A549 (cell line): ENCODE measurements at regions not wholly inside any gene's neighbourhood (a gene's known extent, or its start where the extent isn't known, plus 50 kb on each side); places are given as distances from the start of the nearest gene placed in this dataset.

Source experiments
- ATAC-seq, 2 experiments: fragments of 200-7000 bp in 1 of 2; fragments of >200 bp in 1 of 2; cut with Nextera tagmentation in 1 of 2; cut with Tn5 transposase in 1 of 2; 3 replicates each; pipeline versions ENCODE4 v1.8.0 to v1.9.1; 2018 to 2020; ENCODE audit warnings: mild to moderate bottlenecking in 1 of 2, moderate library complexity in 1 of 2
- CTCF ChIA-PET: fragments of 300-600 bp; sonication (Branson Sonifier 250); formaldehyde crosslinking; extraction: SDS; loops from one replicate; lab custom pipeline; 2021; ENCODE audit warnings: antibody characterized with exemption, inconsistent platforms; lab: Yijun Ruan, JAX
- POLR2A ChIA-PET: fragments of 350-600 bp; formaldehyde crosslinking; extraction: SDS; loops from one replicate; lab custom pipeline; 2021; ENCODE audit warnings: antibody characterized with exemption, inconsistent platforms; lab: Yijun Ruan, JAX
- DNase-seq, 2 experiments: peaks; one replicate each; pipeline versions ENCODE4 v3.0.0 to v3.0.0-alpha.2; 2011 to 2016; ENCODE audit warnings: low read depth in 1 of 2, low spot score in 1 of 2
- FAIRE-seq: peaks from 2 replicates; lab custom pipeline; 2011; peaks lifted over from hg19 to GRCh38; lab: Jason Lieb, UNC
- H3K27ac ChIP-seq, 2 experiments: fragments of >200 bp; sonication (Bioruptor Twin); formaldehyde crosslinking; 3 replicates each; pipeline ENCODE4 v1.5.1; 2016 to 2017
- H3K4me1 ChIP-seq: fragments of >200 bp; sonication (Bioruptor Twin); formaldehyde crosslinking; 3 replicates; pipeline ENCODE4 v1.6.1; 2016
- H3K4me2 ChIP-seq: fragments of >200 bp; sonication (Bioruptor Twin); formaldehyde crosslinking; 3 replicates; pipeline ENCODE4 v1.6.1; 2016
- H3K4me3 ChIP-seq: fragments of >200 bp; sonication (Bioruptor Twin); formaldehyde crosslinking; 3 replicates; pipeline ENCODE4 v1.5.1; 2016
- H3K9me3 ChIP-seq: fragments of >200 bp; sonication (Bioruptor Twin); formaldehyde crosslinking; 3 replicates; pipeline ENCODE4 v1.6.1; 2016
- FOSB ChIP-seq: fragments of 250-450 bp; sonication (Bioruptor Pico); IDR thresholded peaks from 2 replicates; pipeline ENCODE4 v1.5.0; 2020; ENCODE audit warnings: mild to moderate bottlenecking, moderate library complexity
- FOSL2 ChIP-seq, 2 experiments: fragments of 450-650 bp in 1 of 2; fragments of >200 bp in 1 of 2; sonication (Bioruptor Twin) in 1 of 2; formaldehyde crosslinking; IDR thresholded peaks; 2 replicates each; pipeline versions ENCODE4 v1.5.0 to v1.6.1; 2016 to 2020; ENCODE audit warnings: mild to moderate bottlenecking in 1 of 2, moderate library complexity in 1 of 2
- FOXS1 ChIP-seq: fragments of 250-450 bp; sonication (Bioruptor Pico); IDR thresholded peaks from 2 replicates; pipeline ENCODE4 v1.5.0; 2020; ENCODE audit warnings: mild to moderate bottlenecking, moderate library complexity
- HDAC2 ChIP-seq: fragments of 200-600 bp; sonication (generic); IDR thresholded peaks from 2 replicates; pipeline ENCODE4 v1.6.1; 2016
- HOXB13 ChIP-seq: fragments of 250-450 bp; sonication (Bioruptor Pico); IDR thresholded peaks from 2 replicates; pipeline ENCODE4 v1.5.0; 2020; ENCODE audit warnings: low read depth, mild to moderate bottlenecking, moderate library complexity
- JUNB ChIP-seq: fragments of >200 bp; sonication (Bioruptor Twin); formaldehyde crosslinking; IDR thresholded peaks from 2 replicates; pipeline ENCODE4 v1.6.1; 2016
- NFE2L2 ChIP-seq: fragments of 150-350 bp; conservative IDR thresholded peaks from 2 replicates; pipeline ENCODE4 v1.6.1; 2014; ENCODE audit warnings: low read length
- NR3C1 ChIP-seq: fragments of >200 bp; sonication (Bioruptor Twin); formaldehyde crosslinking; IDR thresholded peaks from 3 replicates; pipeline ENCODE4 v1.6.1; 2017
- POLR2A ChIP-seq: IDR thresholded peaks from 2 replicates; pipeline ENCODE4 v1.6.1; 2012; ENCODE audit warnings: mild to moderate bottlenecking, low read length
- RFX5 ChIP-seq: fragments of 450-650 bp; IDR thresholded peaks from 2 replicates; pipeline ENCODE4 v1.7.1; 2014; ENCODE audit warnings: antibody characterized with exemption, mild to moderate bottlenecking, moderate library complexity
- RNF2 ChIP-seq: fragments of 200-600 bp; sonication (generic); IDR thresholded peaks from 2 replicates; pipeline ENCODE4 v1.6.1; 2016; ENCODE audit warnings: low read depth, mild to moderate bottlenecking, antibody characterized with exemption, moderate library complexity, borderline replicate concordance
- TP53 ChIP-seq: fragments of 250-450 bp; sonication (Bioruptor Pico); IDR thresholded peaks from 2 replicates; pipeline ENCODE4 v1.5.0; 2021; ENCODE audit warnings: mild to moderate bottlenecking, moderate library complexity
- ZC3H11A ChIP-seq: fragments of 450-650 bp; IDR thresholded peaks from 2 replicates; pipeline ENCODE4 v1.6.1; 2014; ENCODE audit warnings: antibody characterized with exemption, mild to moderate bottlenecking
- ZNF302 ChIP-seq: fragments of 250-450 bp; sonication (Bioruptor Pico); IDR thresholded peaks from 2 replicates; pipeline ENCODE4 v1.9.0; 2021; ENCODE audit warnings: inconsistent platforms, mild to moderate bottlenecking, moderate library complexity
- ZSCAN20 ChIP-seq: fragments of 250-450 bp; sonication (Bioruptor Pico); IDR thresholded peaks from 2 replicates; pipeline ENCODE4 v1.8.0; 2022; ENCODE audit warnings: mild to moderate bottlenecking, moderate library complexity
- WGBS: methylation state at CpG from one replicate; pipeline ENCODE4 v1.1.6; 2017; ENCODE audit errors: missing lambda C conversion rate; 5-methylcytosine and 5-hydroxymethylcytosine counted together
- TF ChIP-seq, protein P1 (sequence below): fragments of 200-600 bp; sonication (generic); IDR thresholded peaks from 2 replicates; pipeline ENCODE4 v1.6.1; 2016; ENCODE audit warnings: antibody characterized with exemption, mild to moderate bottlenecking, moderate library complexity
- TF ChIP-seq, protein P2 (sequence below): fragments of >200 bp; sonication (Bioruptor Twin); formaldehyde crosslinking; IDR thresholded peaks from 3 replicates; pipeline ENCODE4 v1.5.1; 2016
- TF ChIP-seq, protein P3 (sequence below): fragments of 250-450 bp; sonication (Bioruptor Pico); IDR thresholded peaks from 2 replicates; pipeline ENCODE4 v1.5.0; 2020; ENCODE audit warnings: low read depth, mild to moderate bottlenecking, moderate library complexity
- TF ChIP-seq, protein P4 (sequence below): IDR thresholded peaks from 2 replicates; pipeline ENCODE4 v1.6.1; 2012

DNA sequence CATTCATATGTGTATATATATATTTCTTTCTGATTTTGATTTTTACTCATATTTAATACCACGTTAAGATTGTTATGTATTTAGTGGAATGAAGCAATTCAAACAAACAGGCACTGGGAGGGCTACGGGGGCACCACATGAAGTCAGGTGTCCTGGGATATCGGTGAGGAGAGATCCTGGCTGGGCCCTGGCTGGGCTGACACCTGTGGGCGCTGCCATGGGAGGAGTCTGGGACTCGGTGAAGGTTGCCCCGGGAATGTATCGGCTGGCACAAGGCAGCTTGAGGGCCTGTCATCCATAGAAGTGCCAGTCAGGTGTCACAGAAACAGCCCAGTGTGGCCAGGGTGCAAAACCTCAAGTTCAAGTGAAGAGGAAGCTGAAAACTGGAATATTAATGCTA is 766.9 kb upstream of the ARPP21 start:
- no peaks in the 10 kb centered on the region for H3K4me1 ChIP-seq
- H3K9me3 ChIP-seq, result no peaks in the 10 kb centered on the region
- DNase-seq (no peak), FAIRE-seq (no peak), ATAC-seq (no peak)
- no peak overlapping the region for H3K4me3 ChIP-seq
- WGBS, result 10% methylated on average over 7 of the region's 7 CpGs
- ChIA-PET CTCF (interaction anchor here (0.6 kb wide), 1 partner anchor 839 kb away, joined by 3 read pairs; no protein-coding TSS in a partner anchor), POLR2A (no interaction called here)
- H3K27ac ChIP-seq, result no peak overlapping the region
- TF ChIP-seq ZNF302 (CRISPR knock-in tag) (no peak), FOXS1 (no peak), FOSL2 (IDR thresholded peaks at IDR 0.05) (no peak), FOSL2 (CRISPR knock-in tag; IDR thresholded peaks at IDR 0.05) (no peak), ZSCAN20 (CRISPR knock-in tag) (no peak)
- TF ChIP-seq, protein P1, sequence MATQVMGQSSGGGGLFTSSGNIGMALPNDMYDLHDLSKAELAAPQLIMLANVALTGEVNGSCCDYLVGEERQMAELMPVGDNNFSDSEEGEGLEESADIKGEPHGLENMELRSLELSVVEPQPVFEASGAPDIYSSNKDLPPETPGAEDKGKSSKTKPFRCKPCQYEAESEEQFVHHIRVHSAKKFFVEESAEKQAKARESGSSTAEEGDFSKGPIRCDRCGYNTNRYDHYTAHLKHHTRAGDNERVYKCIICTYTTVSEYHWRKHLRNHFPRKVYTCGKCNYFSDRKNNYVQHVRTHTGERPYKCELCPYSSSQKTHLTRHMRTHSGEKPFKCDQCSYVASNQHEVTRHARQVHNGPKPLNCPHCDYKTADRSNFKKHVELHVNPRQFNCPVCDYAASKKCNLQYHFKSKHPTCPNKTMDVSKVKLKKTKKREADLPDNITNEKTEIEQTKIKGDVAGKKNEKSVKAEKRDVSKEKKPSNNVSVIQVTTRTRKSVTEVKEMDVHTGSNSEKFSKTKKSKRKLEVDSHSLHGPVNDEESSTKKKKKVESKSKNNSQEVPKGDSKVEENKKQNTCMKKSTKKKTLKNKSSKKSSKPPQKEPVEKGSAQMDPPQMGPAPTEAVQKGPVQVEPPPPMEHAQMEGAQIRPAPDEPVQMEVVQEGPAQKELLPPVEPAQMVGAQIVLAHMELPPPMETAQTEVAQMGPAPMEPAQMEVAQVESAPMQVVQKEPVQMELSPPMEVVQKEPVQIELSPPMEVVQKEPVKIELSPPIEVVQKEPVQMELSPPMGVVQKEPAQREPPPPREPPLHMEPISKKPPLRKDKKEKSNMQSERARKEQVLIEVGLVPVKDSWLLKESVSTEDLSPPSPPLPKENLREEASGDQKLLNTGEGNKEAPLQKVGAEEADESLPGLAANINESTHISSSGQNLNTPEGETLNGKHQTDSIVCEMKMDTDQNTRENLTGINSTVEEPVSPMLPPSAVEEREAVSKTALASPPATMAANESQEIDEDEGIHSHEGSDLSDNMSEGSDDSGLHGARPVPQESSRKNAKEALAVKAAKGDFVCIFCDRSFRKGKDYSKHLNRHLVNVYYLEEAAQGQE, result no peak
- H3K4me2 ChIP-seq, result no peak overlapping the region

DNA sequence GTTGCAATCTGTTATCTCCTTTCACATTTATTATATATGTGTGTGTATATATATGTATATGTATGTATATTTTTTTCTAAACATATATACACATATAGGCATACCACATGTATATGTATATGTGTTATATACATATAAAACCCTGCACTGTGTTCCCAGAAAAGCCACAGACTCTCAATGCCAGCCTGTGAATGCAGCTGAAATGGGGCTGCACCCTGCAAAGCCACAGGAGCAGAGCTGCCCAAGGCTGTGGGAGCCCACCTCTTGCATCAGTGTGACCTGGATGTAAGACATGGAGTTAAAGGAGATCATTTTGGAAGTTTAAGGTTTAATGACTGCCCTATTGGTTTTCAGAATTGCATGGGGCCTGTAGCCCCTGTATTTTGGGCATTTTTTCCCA is 762.3 kb upstream of the ARPP21 start:
- Histone ChIP-seq H3K4me3 (no peak overlapping the region), H3K27ac (no peak overlapping the region), H3K4me1 (no peaks in the 10 kb centered on the region), H3K9me3 (no peaks in the 10 kb centered on the region), H3K4me2 (no peak overlapping the region)
- DNase-seq (no peak), ATAC-seq (no peak), FAIRE-seq (no peak)
- TF ChIP-seq, protein P2, sequence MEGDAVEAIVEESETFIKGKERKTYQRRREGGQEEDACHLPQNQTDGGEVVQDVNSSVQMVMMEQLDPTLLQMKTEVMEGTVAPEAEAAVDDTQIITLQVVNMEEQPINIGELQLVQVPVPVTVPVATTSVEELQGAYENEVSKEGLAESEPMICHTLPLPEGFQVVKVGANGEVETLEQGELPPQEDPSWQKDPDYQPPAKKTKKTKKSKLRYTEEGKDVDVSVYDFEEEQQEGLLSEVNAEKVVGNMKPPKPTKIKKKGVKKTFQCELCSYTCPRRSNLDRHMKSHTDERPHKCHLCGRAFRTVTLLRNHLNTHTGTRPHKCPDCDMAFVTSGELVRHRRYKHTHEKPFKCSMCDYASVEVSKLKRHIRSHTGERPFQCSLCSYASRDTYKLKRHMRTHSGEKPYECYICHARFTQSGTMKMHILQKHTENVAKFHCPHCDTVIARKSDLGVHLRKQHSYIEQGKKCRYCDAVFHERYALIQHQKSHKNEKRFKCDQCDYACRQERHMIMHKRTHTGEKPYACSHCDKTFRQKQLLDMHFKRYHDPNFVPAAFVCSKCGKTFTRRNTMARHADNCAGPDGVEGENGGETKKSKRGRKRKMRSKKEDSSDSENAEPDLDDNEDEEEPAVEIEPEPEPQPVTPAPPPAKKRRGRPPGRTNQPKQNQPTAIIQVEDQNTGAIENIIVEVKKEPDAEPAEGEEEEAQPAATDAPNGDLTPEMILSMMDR, result no peak
- TF ChIP-seq, protein P3, sequence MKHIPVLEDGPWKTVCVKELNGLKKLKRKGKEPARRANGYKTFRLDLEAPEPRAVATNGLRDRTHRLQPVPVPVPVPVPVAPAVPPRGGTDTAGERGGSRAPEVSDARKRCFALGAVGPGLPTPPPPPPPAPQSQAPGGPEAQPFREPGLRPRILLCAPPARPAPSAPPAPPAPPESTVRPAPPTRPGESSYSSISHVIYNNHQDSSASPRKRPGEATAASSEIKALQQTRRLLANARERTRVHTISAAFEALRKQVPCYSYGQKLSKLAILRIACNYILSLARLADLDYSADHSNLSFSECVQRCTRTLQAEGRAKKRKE (CRISPR knock-in tag), result no peak
- no peak for TF ChIP-seq HDAC2
- no peak for TF ChIP-seq HOXB13 (CRISPR knock-in tag)
- no peak for TF ChIP-seq NR3C1
- TF ChIP-seq POLR2A, result no peak
- no peak for TF ChIP-seq JUNB
- TF ChIP-seq RNF2, result no peak
- no peak for TF ChIP-seq ZC3H11A
- no peak for TF ChIP-seq ZSCAN20 (CRISPR knock-in tag)
- TF ChIP-seq TP53, result no peak
- no peak for TF ChIP-seq NFE2L2
- TF ChIP-seq, protein P4, sequence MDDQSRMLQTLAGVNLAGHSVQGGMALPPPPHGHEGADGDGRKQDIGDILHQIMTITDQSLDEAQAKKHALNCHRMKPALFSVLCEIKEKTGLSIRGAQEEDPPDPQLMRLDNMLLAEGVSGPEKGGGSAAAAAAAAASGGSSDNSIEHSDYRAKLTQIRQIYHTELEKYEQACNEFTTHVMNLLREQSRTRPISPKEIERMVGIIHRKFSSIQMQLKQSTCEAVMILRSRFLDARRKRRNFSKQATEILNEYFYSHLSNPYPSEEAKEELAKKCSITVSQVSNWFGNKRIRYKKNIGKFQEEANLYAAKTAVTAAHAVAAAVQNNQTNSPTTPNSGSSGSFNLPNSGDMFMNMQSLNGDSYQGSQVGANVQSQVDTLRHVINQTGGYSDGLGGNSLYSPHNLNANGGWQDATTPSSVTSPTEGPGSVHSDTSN, result no peak
- no peak for TF ChIP-seq FOSL2 (IDR thresholded peaks at IDR 0.05)
- no peak for TF ChIP-seq FOSL2 (CRISPR knock-in tag; IDR thresholded peaks at IDR 0.05)
- TF ChIP-seq FOSB, result no peak
- no peak for TF ChIP-seq RFX5
- ChIA-PET POLR2A (no interaction called here), CTCF (interaction anchor here (1.0 kb wide), 1 partner anchor 1032 kb away, joined by 3 read pairs; no protein-coding TSS in a partner anchor)
